Skeletal muscle satellite cell (primary cell): ENCODE measurements at regions not wholly inside any gene's neighbourhood (a gene's known extent, or its start where the extent isn't known, plus 50 kb on each side); places are given as distances from the start of the nearest gene placed in this dataset.
"Not testable (repeated sequence)": the region's sequence is repeated elsewhere in the genome, so short reads cannot be mapped to it uniquely, and the experiment has no call there.

Source experiments
- H3K27me3 ChIP-seq: 2 replicates; pipeline ENCODE4 v1.7.0; 2013; ENCODE audit warnings: low read length; ENCODE audit not compliant: control insufficient read depth, insufficient read depth
- H3K36me3 ChIP-seq: 2 replicates; pipeline ENCODE4 v1.7.0; 2013; ENCODE audit warnings: mild to moderate bottlenecking, control low read depth, low read length; ENCODE audit not compliant: insufficient read depth
- H3K4me1 ChIP-seq: 2 replicates; pipeline ENCODE4 v1.7.0; 2013; ENCODE audit warnings: low read length; ENCODE audit not compliant: control insufficient read depth, insufficient read depth
- H3K4me2 ChIP-seq: 2 replicates; pipeline ENCODE4 v1.7.0; 2013; ENCODE audit warnings: mild to moderate bottlenecking, low read length
- H3K4me3 ChIP-seq: 2 replicates; pipeline ENCODE4 v1.7.0; 2013; ENCODE audit warnings: low read length
- H3K9ac ChIP-seq: 2 replicates; pipeline ENCODE4 v1.7.0; 2013; ENCODE audit warnings: mild to moderate bottlenecking, low read depth, low read length, moderate library complexity
- H3K9me3 ChIP-seq: replicated peaks from 2 replicates; pipeline ENCODE4 v1.7.0; 2013; ENCODE audit warnings: mild to moderate bottlenecking, control low read depth, low read length

- no peak overlapping the region for H3K4me2 ChIP-seq
- no peak overlapping the region for H3K9ac ChIP-seq
- no peak overlapping the region for H3K4me3 ChIP-seq
- H3K9me3 ChIP-seq = peaks cover 10% of the 10 kb centered on the region
- no peaks in the 10 kb centered on the region for H3K4me1 ChIP-seq
- H3K36me3 ChIP-seq = no peaks in the 10 kb centered on the region
- H3K27me3 ChIP-seq = no peaks in the 10 kb centered on the region
These were observed 776.1 kb downstream of the AACS start for GRCh38 chr12:125841332-125841731.

- H3K4me1 ChIP-seq = no peaks in the 10 kb centered on the region
- H3K4me3 ChIP-seq = no peak overlapping the region
- no peak overlapping the region for H3K9ac ChIP-seq
- no peaks in the 10 kb centered on the region for H3K27me3 ChIP-seq
- no peak overlapping the region for H3K4me2 ChIP-seq
- H3K9me3 ChIP-seq = peaks cover 4% of the 10 kb centered on the region
- no peaks in the 10 kb centered on the region for H3K36me3 ChIP-seq
These were observed 786.9 kb downstream of the AACS start for GRCh38 chr12:125852116-125852515.

GRCh38 chr12:125852679-125853078, 787.4 kb downstream of the AACS start:
- H3K27me3 ChIP-seq = no peaks in the 10 kb centered on the region
- H3K4me1 ChIP-seq = no peaks in the 10 kb centered on the region
- H3K9me3 ChIP-seq = peaks cover 4% of the 10 kb centered on the region
- H3K4me2 ChIP-seq = no peak overlapping the region
- H3K36me3 ChIP-seq = no peaks in the 10 kb centered on the region
- H3K4me3 ChIP-seq = no peak overlapping the region
- no peak overlapping the region for H3K9ac ChIP-seq

GRCh38 chr12:125853670-125854069, 788.4 kb downstream of the AACS start:
- Histone ChIP-seq H3K9ac (no peak overlapping the region), H3K4me3 (no peak overlapping the region), H3K36me3 (no peaks in the 10 kb centered on the region), H3K27me3 (no peaks in the 10 kb centered on the region), H3K9me3 (peaks cover 4% of the 10 kb centered on the region), H3K4me1 (no peaks in the 10 kb centered on the region), H3K4me2 (no peak overlapping the region)

- Histone ChIP-seq H3K4me3 (no peak overlapping the region), H3K9me3 (peaks cover 4% of the 10 kb centered on the region), H3K4me1 (no peaks in the 10 kb centered on the region), H3K36me3 (no peaks in the 10 kb centered on the region), H3K4me2 (no peak overlapping the region), H3K9ac (no peak overlapping the region), H3K27me3 (no peaks in the 10 kb centered on the region)
These were observed 791.1 kb downstream of the AACS start for GRCh38 chr12:125856366-125856765.

GRCh38 chr12:125856896-125857295, 791.7 kb downstream of the AACS start:
- Histone ChIP-seq H3K4me3 (no peak overlapping the region), H3K9me3 (peaks cover 4% of the 10 kb centered on the region), H3K36me3 (no peaks in the 10 kb centered on the region), H3K4me2 (no peak overlapping the region), H3K27me3 (no peaks in the 10 kb centered on the region), H3K4me1 (no peaks in the 10 kb centered on the region), H3K9ac (no peak overlapping the region)

GRCh38 chr12:125860672-125861288, 795.5 kb downstream of the AACS start:
- no peak overlapping the region for H3K4me3 ChIP-seq
- no peaks in the 10 kb centered on the region for H3K9me3 ChIP-seq
- no peaks in the 10 kb centered on the region for H3K4me1 ChIP-seq
- H3K4me2 ChIP-seq = no peak overlapping the region
- H3K27me3 ChIP-seq = no peaks in the 10 kb centered on the region
- H3K9ac ChIP-seq = no peak overlapping the region
- H3K36me3 ChIP-seq = no peaks in the 10 kb centered on the region

GRCh38 chr12:125861299-125862281, 796.4 kb downstream of the AACS start:
- H3K4me1 ChIP-seq = no peaks in the 10 kb centered on the region
- no peaks in the 10 kb centered on the region for H3K36me3 ChIP-seq
- no peak overlapping the region for H3K4me2 ChIP-seq
- H3K9me3 ChIP-seq = no peaks in the 10 kb centered on the region
- H3K9ac ChIP-seq = no peak overlapping the region
- H3K4me3 ChIP-seq = no peak overlapping the region
- no peaks in the 10 kb centered on the region for H3K27me3 ChIP-seq

GRCh38 chr12:125865236-125865635, 800.0 kb downstream of the AACS start:
- H3K9ac ChIP-seq, H3K9me3 ChIP-seq, H3K27me3 ChIP-seq, H3K4me3 ChIP-seq, H3K36me3 ChIP-seq, H3K4me2 ChIP-seq, H3K4me1 ChIP-seq: not testable (repeated sequence)

GRCh38 chr12:125871811-125872594, 806.8 kb downstream of the AACS start:
- H3K36me3 ChIP-seq = no peaks in the 10 kb centered on the region
- no peak overlapping the region for H3K9ac ChIP-seq
- H3K27me3 ChIP-seq = no peaks in the 10 kb centered on the region
- H3K4me2 ChIP-seq = no peak overlapping the region
- no peaks in the 10 kb centered on the region for H3K9me3 ChIP-seq
- H3K4me1 ChIP-seq = no peaks in the 10 kb centered on the region
- H3K4me3 ChIP-seq = no peak overlapping the region

- Histone ChIP-seq H3K27me3 (no peaks in the 10 kb centered on the region), H3K4me2 (no peak overlapping the region)
These were observed 807.8 kb downstream of the AACS start for GRCh38 chr12:125873016-125873415.

More at GRCh38 chr12:125873016-125873415, 807.8 kb downstream of the AACS start:
- Histone ChIP-seq H3K9ac (no peak overlapping the region), H3K36me3 (no peaks in the 10 kb centered on the region), H3K9me3 (no peaks in the 10 kb centered on the region), H3K4me1 (no peaks in the 10 kb centered on the region), H3K4me3 (no peak overlapping the region)
